Prostate gland (tissue), 2 donors: ENCODE measurements at regions not wholly inside any gene's neighbourhood (a gene's known extent, or its start where the extent isn't known, plus 50 kb on each side); places are given as distances from the start of the nearest gene placed in this dataset.

Experiments
- DNase-seq: peaks from one replicate; pipeline ENCODE4 v3.0.0-alpha.2; 2019; ENCODE audit warnings: low spot score
- H3K27ac ChIP-seq, 2 donors: fragments of 200-600 bp; sonication (generic); 2 replicates each; pipeline ENCODE4 v1.5.1; 2017 to 2019
- H3K27me3 ChIP-seq: fragments of 200-600 bp; sonication (generic); replicated peaks from 2 replicates; pipeline ENCODE4 v1.5.1; 2019; ENCODE audit not compliant: insufficient read depth
- H3K36me3 ChIP-seq, 2 donors: fragments of 200-600 bp; sonication (generic); 1 replicate in 1 of 2; 2 replicates in 1 of 2; pipeline versions ENCODE4 v1.5.1 to v1.8.1; 2017 to 2019
- H3K4me1 ChIP-seq: fragments of 200-600 bp; sonication (generic); replicated peaks from 2 replicates; pipeline ENCODE4 v1.5.1; 2019
- H3K4me3 ChIP-seq, 2 donors: fragments of 200-600 bp; sonication (generic); 2 replicates each; pipeline ENCODE4 v1.5.1; 2017 to 2019
- H3K9me3 ChIP-seq: fragments of 200-600 bp; sonication (generic); 2 replicates; pipeline ENCODE4 v1.5.1; 2017
- CTCF ChIP-seq, 4 experiments: fragments of 200-600 bp in 2 of 4; fragments of 450-650 bp in 2 of 4; sonication (generic) in 2 of 4; IDR thresholded peaks; 1 replicate in 3 of 4; 2 replicates in 1 of 4; pipeline ENCODE4 v1.5.1; 2016 to 2019; ENCODE audit warnings: antibody characterized with exemption in 4 of 4, mild to moderate bottlenecking in 2 of 4, moderate library complexity in 2 of 4
- POLR2A ChIP-seq: fragments of 450-650 bp; IDR thresholded peaks from one replicate; pipeline ENCODE4 v1.6.1; 2016; ENCODE audit warnings: antibody characterized with exemption, mild to moderate bottlenecking
- POLR2AphosphoS5 ChIP-seq: sonication (generic); formaldehyde crosslinking; IDR thresholded peaks from one replicate; pipeline ENCODE4 v1.6.1; 2017; ENCODE audit warnings: antibody characterized with exemption
- WGBS: methylation state at CpG from one replicate; pipeline ENCODE4 v1.1.5; 2018; 5-methylcytosine and 5-hydroxymethylcytosine counted together
- intact Hi-C: fragments of 100-400 bp; cut with DNase I; formaldehyde crosslinking; loops from one replicate; pipeline ENCODE4 v1.14.2; 2022

- Histone ChIP-seq H3K9me3 (no peaks in the 10 kb centered on the region), H3K27me3 (no peaks in the 10 kb centered on the region), H3K4me3 (no peak overlapping the region), H3K27ac (no peak overlapping the region), H3K36me3 (no peaks in the 10 kb centered on the region), H3K4me1 (no peaks in the 10 kb centered on the region)
- intact Hi-C loops = no loop called here
- no peak for DNase-seq
- TF ChIP-seq CTCF (IDR thresholded peaks at IDR 0.05) (no peak), POLR2A (no peak), POLR2AphosphoS5 (no peak)
- 77% methylated on average over 4 of the region's 4 CpGs for WGBS
These were observed 673.2 kb downstream of the XPNPEP1 start for GRCh38 chr10:109250152-109250551.

GRCh38 chr10:109247814-109248213, 675.5 kb downstream of the XPNPEP1 start:
- Histone ChIP-seq H3K27ac (no peak overlapping the region), H3K9me3 (no peaks in the 10 kb centered on the region), H3K4me3 (no peak overlapping the region), H3K27me3 (no peaks in the 10 kb centered on the region), H3K36me3 (no peaks in the 10 kb centered on the region), H3K4me1 (no peaks in the 10 kb centered on the region)
- no peak for DNase-seq
- no peak for TF ChIP-seq POLR2AphosphoS5
- TF ChIP-seq CTCF (IDR thresholded peaks at IDR 0.05) = no peak
- TF ChIP-seq POLR2A = no peak
- 87% methylated on average over 1 of the region's 1 CpG for WGBS
- intact Hi-C loops = no loop called here

GRCh38 chr10:109245821-109246220, 677.5 kb downstream of the XPNPEP1 start:
- Histone ChIP-seq H3K27me3 (no peaks in the 10 kb centered on the region), H3K4me3 (no peak overlapping the region), H3K9me3 (no peaks in the 10 kb centered on the region), H3K36me3 (no peaks in the 10 kb centered on the region), H3K4me1 (no peaks in the 10 kb centered on the region), H3K27ac (no peak overlapping the region)
- intact Hi-C loops = no loop called here
- WGBS = 94% methylated on average over 1 of the region's 1 CpG
- no peak for DNase-seq
- TF ChIP-seq POLR2AphosphoS5 (no peak), POLR2A (no peak), CTCF (IDR thresholded peaks at IDR 0.05) (no peak)

GRCh38 chr10:109239371-109239770, 683.9 kb downstream of the XPNPEP1 start:
- no peak for DNase-seq
- Histone ChIP-seq H3K27me3 (no peaks in the 10 kb centered on the region), H3K9me3 (no peaks in the 10 kb centered on the region), H3K36me3 (no peaks in the 10 kb centered on the region), H3K4me1 (no peaks in the 10 kb centered on the region), H3K4me3 (no peak overlapping the region), H3K27ac (no peak overlapping the region)
- TF ChIP-seq CTCF (IDR thresholded peaks at IDR 0.05) (no peak), POLR2A (no peak), POLR2AphosphoS5 (no peak)
- intact Hi-C loops = no loop called here

GRCh38 chr10:109237682-109238081, 685.6 kb downstream of the XPNPEP1 start:
- DNase-seq = no peak
- TF ChIP-seq POLR2AphosphoS5 (no peak), CTCF (IDR thresholded peaks at IDR 0.05) (no peak), POLR2A (no peak)
- Histone ChIP-seq H3K27me3 (no peaks in the 10 kb centered on the region), H3K27ac (no peak overlapping the region), H3K36me3 (no peaks in the 10 kb centered on the region), H3K4me3 (no peak overlapping the region), H3K9me3 (no peaks in the 10 kb centered on the region), H3K4me1 (no peaks in the 10 kb centered on the region)
- 43% methylated on average over 4 of the region's 4 CpGs for WGBS
- intact Hi-C loops = no loop called here
